GM23338 (cell line): ENCODE measurements at regions not wholly inside any gene's neighbourhood (a gene's known extent, or its start where the extent isn't known, plus 50 kb on each side); places are given as distances from the start of the nearest gene placed in this dataset.
A peak's percentile ranks its signal among the peaks of the same experiment; 100 is the strongest.

Source experiments
- ATAC-seq: fragments of 200-7000 bp; cut with Tn5 transposase; 3 replicates; pipeline ENCODE4 v1.9.1; 2020
- DNase-seq: peaks from one replicate; pipeline ENCODE4 v3.0.0-alpha.2; 2015; ENCODE audit warnings: low spot score
- H2AFZ ChIP-seq: fragments of 200-600 bp; sonication (generic); 2 replicates; pipeline ENCODE4 v1.8.0; 2016; ENCODE audit warnings: antibody characterized with exemption, mild to moderate bottlenecking, moderate library complexity
- H3F3A ChIP-seq: fragments of 200-600 bp; sonication (generic); replicated peaks from 2 replicates; pipeline ENCODE4 v1.8.0; 2017; ENCODE audit warnings: antibody characterized with exemption, mixed run types, low read depth
- H3K27ac ChIP-seq: fragments of 200-600 bp; sonication (generic); 2 replicates; pipeline ENCODE4 v1.6.1; 2016; ENCODE audit warnings: low read depth
- H3K27me3 ChIP-seq: fragments of 200-600 bp; sonication (generic); 2 replicates; pipeline ENCODE4 v1.8.0; 2016; ENCODE audit warnings: mild to moderate bottlenecking, mixed run types, moderate library complexity; ENCODE audit not compliant: insufficient read depth
- H3K36me3 ChIP-seq: fragments of 200-600 bp; sonication (generic); 2 replicates; pipeline ENCODE4 v1.8.0; 2016; ENCODE audit warnings: mild to moderate bottlenecking; ENCODE audit not compliant: insufficient read depth
- H3K4me1 ChIP-seq: fragments of 200-600 bp; sonication (generic); 2 replicates; pipeline ENCODE4 v1.8.0; 2016; ENCODE audit warnings: mild to moderate bottlenecking, moderate library complexity; ENCODE audit not compliant: insufficient read depth
- H3K4me2 ChIP-seq: fragments of 200-600 bp; sonication (generic); 2 replicates; pipeline ENCODE4 v1.7.1; 2017; ENCODE audit warnings: mixed run types
- H3K4me3 ChIP-seq: fragments of 200-600 bp; sonication (generic); 2 replicates; pipeline ENCODE4 v1.6.1; 2016; ENCODE audit warnings: mixed run types
- H3K79me2 ChIP-seq: fragments of 200-600 bp; sonication (generic); replicated peaks from 2 replicates; pipeline ENCODE4 v1.8.0; 2017; ENCODE audit warnings: mild to moderate bottlenecking; ENCODE audit not compliant: insufficient read depth
- H3K9me2 ChIP-seq: fragments of 200-600 bp; sonication (generic); 2 replicates; pipeline ENCODE4 v1.8.0; 2017; ENCODE audit not compliant: insufficient read depth
- H4K20me1 ChIP-seq: fragments of 200-600 bp; sonication (generic); replicated peaks from 2 replicates; pipeline ENCODE4 v1.8.0; 2017; ENCODE audit warnings: mild to moderate bottlenecking; ENCODE audit not compliant: insufficient read depth
- H3K27ac Mint-ChIP-seq: 2 replicates; pipeline ENCODE4 v1.8.0; 2020; ENCODE audit warnings: inconsistent platforms, mild to moderate bottlenecking, moderate library complexity, mixed read lengths
- H3K27me3 Mint-ChIP-seq: 3 replicates; pipeline ENCODE4 v1.8.0; 2022; ENCODE audit warnings: low read depth, mild to moderate bottlenecking, moderate library complexity, mixed read lengths, inconsistent platforms; ENCODE audit not compliant: insufficient read depth, poor library complexity
- H3K36me3 Mint-ChIP-seq: 3 replicates; pipeline ENCODE4 v1.8.0; 2021; ENCODE audit warnings: low read depth, mild to moderate bottlenecking, inconsistent platforms, moderate library complexity, mixed read lengths
- H3K4me1 Mint-ChIP-seq: 3 replicates; pipeline ENCODE4 v1.8.0; 2020; ENCODE audit warnings: mild to moderate bottlenecking, inconsistent platforms, mixed read lengths
- H3K4me3 Mint-ChIP-seq: 3 replicates; pipeline ENCODE4 v1.8.0; 2021; ENCODE audit warnings: moderate library complexity, mild to moderate bottlenecking, inconsistent platforms, mixed read lengths
- H3K9me3 Mint-ChIP-seq: 3 replicates; pipeline ENCODE4 v1.8.0; 2020; ENCODE audit warnings: moderate library complexity, mild to moderate bottlenecking, inconsistent platforms, mixed read lengths
- CREB1 ChIP-seq: fragments of 250-450 bp; sonication (Bioruptor Pico); IDR thresholded peaks from 2 replicates; pipeline ENCODE4 v1.5.0; 2020; ENCODE audit warnings: low read depth, mild to moderate bottlenecking, moderate library complexity
- CTCF ChIP-seq, 2 experiments: fragments of 200-600 bp in 1 of 2; sonication (generic) in 1 of 2; conservative IDR thresholded peaks; 2 replicates each; pipeline versions ENCODE4 v1.5.1 to v1.6.1; 2016 to 2017; ENCODE audit warnings: antibody characterized with exemption in 2 of 2, low read depth in 2 of 2, mild to moderate bottlenecking in 2 of 2, moderate library complexity in 1 of 2
- ETS1 ChIP-seq: IDR thresholded peaks from 2 replicates; pipeline ENCODE4 v1.6.1; 2016; ENCODE audit warnings: antibody characterized with exemption
- EZH2phosphoT487 ChIP-seq: fragments of 200-600 bp; sonication (generic); IDR thresholded peaks from one replicate; pipeline ENCODE4 v1.8.1; 2018; ENCODE audit warnings: antibody characterized with exemption; ENCODE audit not compliant: unreplicated experiment
- JUNB ChIP-seq: IDR thresholded peaks from one replicate; pipeline ENCODE4 v1.6.1; 2016; ENCODE audit warnings: antibody characterized with exemption; ENCODE audit not compliant: unreplicated experiment
- NANOG ChIP-seq: IDR thresholded peaks from 2 replicates; pipeline ENCODE4 v1.6.1; 2016; ENCODE audit warnings: antibody characterized with exemption, borderline replicate concordance
- STAT1 ChIP-seq: IDR thresholded peaks from one replicate; pipeline ENCODE4 v1.6.1; 2016; ENCODE audit warnings: antibody characterized with exemption; ENCODE audit not compliant: unreplicated experiment
- ZNF114 ChIP-seq: fragments of 250-450 bp; sonication (Bioruptor Pico); IDR thresholded peaks from 2 replicates; pipeline ENCODE4 v1.5.0; 2020; ENCODE audit warnings: mild to moderate bottlenecking, moderate library complexity
- ZNF331 ChIP-seq: fragments of 250-450 bp; sonication (Bioruptor Pico); IDR thresholded peaks from 2 replicates; pipeline ENCODE4 v1.5.0; 2020; ENCODE audit warnings: low read depth, mild to moderate bottlenecking, moderate library complexity
- TF ChIP-seq, protein P1 (sequence below): IDR thresholded peaks from one replicate; pipeline ENCODE4 v1.6.1; 2018; ENCODE audit warnings: antibody characterized with exemption; ENCODE audit not compliant: unreplicated experiment

DNA sequence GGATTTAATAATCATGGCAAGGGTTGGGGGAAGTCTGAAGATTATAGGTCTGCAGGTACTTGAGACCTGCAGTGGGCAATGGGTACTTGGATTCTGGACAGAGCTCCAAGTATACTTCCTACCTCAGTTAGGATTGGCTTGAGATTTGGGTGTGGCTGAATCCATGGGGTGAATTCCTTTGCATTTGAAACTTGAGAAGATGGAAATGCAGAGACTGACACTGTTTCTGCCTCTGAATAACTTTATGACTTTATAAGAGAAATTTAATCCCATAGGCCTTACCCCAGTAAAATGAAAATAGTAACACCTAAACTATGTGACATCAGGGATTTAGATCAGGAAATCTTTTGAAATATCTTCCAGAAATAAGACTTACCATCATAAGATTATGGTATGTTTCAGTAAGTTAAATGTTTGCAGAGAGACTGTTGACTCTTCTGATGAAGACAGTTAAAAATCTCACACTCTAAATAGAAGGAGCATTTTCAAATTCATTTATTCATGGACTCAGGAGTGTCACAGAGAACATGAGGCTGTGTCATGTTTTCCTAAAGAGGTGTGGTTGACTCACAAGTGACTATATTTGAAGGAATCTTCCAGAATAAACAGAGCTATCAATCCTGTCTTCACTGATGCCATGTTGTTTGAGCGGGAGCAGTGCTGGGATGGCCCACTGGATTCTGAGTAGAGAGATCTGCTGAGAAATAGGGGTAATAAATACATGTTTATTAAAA, 513.5 kb upstream of the NR3C2 start (continued):
- TF ChIP-seq JUNB (no peak), CREB1 (CRISPR knock-in tag) (no peak), CTCF (conservative IDR thresholded peaks at IDR 0.05; ENCODE audit: low read depth in 2 of 2) (no peak), ZNF331 (CRISPR knock-in tag) (no peak), STAT1 (no peak), NANOG (no peak), ZNF114 (CRISPR knock-in tag) (no peak), EZH2phosphoT487 (no peak)
- TF ChIP-seq, protein P1, sequence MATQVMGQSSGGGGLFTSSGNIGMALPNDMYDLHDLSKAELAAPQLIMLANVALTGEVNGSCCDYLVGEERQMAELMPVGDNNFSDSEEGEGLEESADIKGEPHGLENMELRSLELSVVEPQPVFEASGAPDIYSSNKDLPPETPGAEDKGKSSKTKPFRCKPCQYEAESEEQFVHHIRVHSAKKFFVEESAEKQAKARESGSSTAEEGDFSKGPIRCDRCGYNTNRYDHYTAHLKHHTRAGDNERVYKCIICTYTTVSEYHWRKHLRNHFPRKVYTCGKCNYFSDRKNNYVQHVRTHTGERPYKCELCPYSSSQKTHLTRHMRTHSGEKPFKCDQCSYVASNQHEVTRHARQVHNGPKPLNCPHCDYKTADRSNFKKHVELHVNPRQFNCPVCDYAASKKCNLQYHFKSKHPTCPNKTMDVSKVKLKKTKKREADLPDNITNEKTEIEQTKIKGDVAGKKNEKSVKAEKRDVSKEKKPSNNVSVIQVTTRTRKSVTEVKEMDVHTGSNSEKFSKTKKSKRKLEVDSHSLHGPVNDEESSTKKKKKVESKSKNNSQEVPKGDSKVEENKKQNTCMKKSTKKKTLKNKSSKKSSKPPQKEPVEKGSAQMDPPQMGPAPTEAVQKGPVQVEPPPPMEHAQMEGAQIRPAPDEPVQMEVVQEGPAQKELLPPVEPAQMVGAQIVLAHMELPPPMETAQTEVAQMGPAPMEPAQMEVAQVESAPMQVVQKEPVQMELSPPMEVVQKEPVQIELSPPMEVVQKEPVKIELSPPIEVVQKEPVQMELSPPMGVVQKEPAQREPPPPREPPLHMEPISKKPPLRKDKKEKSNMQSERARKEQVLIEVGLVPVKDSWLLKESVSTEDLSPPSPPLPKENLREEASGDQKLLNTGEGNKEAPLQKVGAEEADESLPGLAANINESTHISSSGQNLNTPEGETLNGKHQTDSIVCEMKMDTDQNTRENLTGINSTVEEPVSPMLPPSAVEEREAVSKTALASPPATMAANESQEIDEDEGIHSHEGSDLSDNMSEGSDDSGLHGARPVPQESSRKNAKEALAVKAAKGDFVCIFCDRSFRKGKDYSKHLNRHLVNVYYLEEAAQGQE, result no peak

GRCh38 chr4:148954011-148954749, 512.0 kb upstream of the NR3C2 start:
- DNase-seq, result peak; percentile 14
- no peaks in the 10 kb centered on the region for H3K27me3 ChIP-seq
- no peaks in the 10 kb centered on the region for H4K20me1 ChIP-seq
- Mint-ChIP-seq H3K4me3 (no peak overlapping the region), H3K4me1 (peaks cover 5% of the 10 kb centered on the region; the same call in 2 of the 3 replicates), H3K36me3 (no peaks in the 10 kb centered on the region), H3K27ac (no peak overlapping the region), H3K9me3 (no peaks in the 10 kb centered on the region), H3K27me3 (no peaks in the 10 kb centered on the region)
- no peaks in the 10 kb centered on the region for H3K36me3 ChIP-seq
- H3K4me2 ChIP-seq, result no peak overlapping the region
- 0 out of 2 replicates have a peak, but pooled peaks cover 2% of the 10 kb centered on the region for H3K9me2 ChIP-seq
- no peaks in the 10 kb centered on the region for H3K79me2 ChIP-seq
- no peak overlapping the region for H2AFZ ChIP-seq
- no peak for ATAC-seq
- H3F3A ChIP-seq, result no peaks in the 10 kb centered on the region
- no peak overlapping the region for H3K4me3 ChIP-seq
- H3K27ac ChIP-seq, result no peak overlapping the region
- no peaks in the 10 kb centered on the region for H3K4me1 ChIP-seq
- TF ChIP-seq ZNF331 (CRISPR knock-in tag) (no peak), STAT1 (no peak), ETS1 (no peak), JUNB (no peak)
- TF ChIP-seq, protein P1, result no peak
